GM23248 (cell line): ENCODE measurements at regions not wholly inside any gene's neighbourhood (a gene's known extent, or its start where the extent isn't known, plus 50 kb on each side); places are given as distances from the start of the nearest gene placed in this dataset.

ENCODE experiments used
- DNase-seq: peaks from one replicate; pipeline ENCODE4 v3.0.0-alpha.2; 2015
- H2AFZ ChIP-seq: fragments of 200-600 bp; sonication (generic); 2 replicates; pipeline ENCODE4 v1.6.1; 2016; ENCODE audit warnings: antibody characterized with exemption
- H3F3A ChIP-seq: fragments of 200-600 bp; sonication (generic); 2 replicates; pipeline ENCODE4 v1.6.1; 2016; ENCODE audit warnings: mild to moderate bottlenecking, antibody characterized with exemption, mixed run types; ENCODE audit not compliant: insufficient read depth
- H3K27ac ChIP-seq: fragments of 200-600 bp; sonication (generic); 2 replicates; pipeline ENCODE4 v1.5.1; 2016; ENCODE audit warnings: mild to moderate bottlenecking
- H3K27me3 ChIP-seq: fragments of 200-600 bp; sonication (generic); replicated peaks from 2 replicates; pipeline ENCODE4 v1.6.1; 2016; ENCODE audit warnings: mild to moderate bottlenecking; ENCODE audit not compliant: insufficient read depth
- H3K36me3 ChIP-seq: fragments of 200-600 bp; sonication (generic); 2 replicates; pipeline ENCODE4 v1.6.1; 2016; ENCODE audit warnings: low read depth, mild to moderate bottlenecking
- H3K4me1 ChIP-seq: fragments of 200-600 bp; sonication (generic); 2 replicates; pipeline ENCODE4 v1.6.1; 2016; ENCODE audit warnings: mild to moderate bottlenecking; ENCODE audit not compliant: insufficient read depth
- H3K4me2 ChIP-seq: fragments of 200-600 bp; sonication (generic); one replicate; pipeline ENCODE4 v1.6.1; 2016; ENCODE audit warnings: mild to moderate bottlenecking; ENCODE audit not compliant: unreplicated experiment
- H3K4me3 ChIP-seq: fragments of 200-600 bp; sonication (generic); 2 replicates; pipeline ENCODE4 v1.5.1; 2016; ENCODE audit warnings: mild to moderate bottlenecking
- H3K79me2 ChIP-seq: fragments of 200-600 bp; sonication (generic); 2 replicates; pipeline ENCODE4 v1.6.1; 2016; ENCODE audit warnings: mild to moderate bottlenecking; ENCODE audit not compliant: insufficient read depth
- H3K9ac ChIP-seq: fragments of 200-600 bp; sonication (generic); 2 replicates; pipeline ENCODE4 v1.6.1; 2016; ENCODE audit warnings: mild to moderate bottlenecking
- H3K9me2 ChIP-seq: fragments of 200-600 bp; sonication (generic); 2 replicates; pipeline ENCODE4 v1.6.1; 2016; ENCODE audit warnings: mixed run types, mild to moderate bottlenecking, moderate library complexity; ENCODE audit not compliant: insufficient read depth
- H3K9me3 ChIP-seq: fragments of 200-600 bp; sonication (generic); one replicate; pipeline ENCODE4 v1.6.1; 2017; ENCODE audit warnings: low read depth
- H4K20me1 ChIP-seq: fragments of 200-600 bp; sonication (generic); 2 replicates; pipeline ENCODE4 v1.6.0; 2016; ENCODE audit not compliant: insufficient read depth
- EZH2 ChIP-seq: fragments of 200-600 bp; sonication (generic); IDR thresholded peaks from 2 replicates; pipeline ENCODE4 v1.6.1; 2018; ENCODE audit warnings: antibody characterized with exemption, mild to moderate bottlenecking; ENCODE audit not compliant: insufficient read depth, poor library complexity, severe bottlenecking
- EZH2phosphoT487 ChIP-seq: fragments of 200-600 bp; sonication (generic); IDR thresholded peaks from 2 replicates; pipeline ENCODE4 v1.6.1; 2018; ENCODE audit warnings: antibody characterized with exemption, moderate library complexity, mild to moderate bottlenecking, low read depth; ENCODE audit not compliant: insufficient read depth
- WGBS, 2 experiments: methylation state at CpG; one replicate each; pipeline ENCODE4 v1.1.6; 2015 to 2017; ENCODE audit warnings: low lambda C conversion rate in 2 of 2, low coverage in 1 of 2; ENCODE audit errors: missing lambda C conversion rate in 2 of 2; 5-methylcytosine and 5-hydroxymethylcytosine counted together
- in situ Hi-C: fragments of 300-500 bp; cut with MboI; formaldehyde crosslinking; loops from 2 replicates; pipeline ENCODE4 v1.15.0; 2020

GRCh38 chr12:42010715-42011114, 134.0 kb downstream of the GXYLT1 start:
- Histone ChIP-seq H2AFZ (no peak overlapping the region), H3K9me3 (no peaks in the 10 kb centered on the region), H3K4me2 (no peak overlapping the region), H4K20me1 (no peaks in the 10 kb centered on the region), H3K27me3 (no peaks in the 10 kb centered on the region), H3K4me3 (no peak overlapping the region), H3K4me1 (no peaks in the 10 kb centered on the region), H3K36me3 (no peaks in the 10 kb centered on the region), H3K9me2 (no peaks in the 10 kb centered on the region), H3K9ac (no peak overlapping the region), H3F3A (no peaks in the 10 kb centered on the region), H3K79me2 (no peaks in the 10 kb centered on the region), H3K27ac (no peak overlapping the region)
- WGBS, 2 experiments: 12 to 17% methylated on average over 3 of the region's 3 CpGs
- in situ Hi-C loops: no loop called here
- TF ChIP-seq EZH2 (no peak), EZH2phosphoT487 (no peak)
- no peak for DNase-seq

DNA sequence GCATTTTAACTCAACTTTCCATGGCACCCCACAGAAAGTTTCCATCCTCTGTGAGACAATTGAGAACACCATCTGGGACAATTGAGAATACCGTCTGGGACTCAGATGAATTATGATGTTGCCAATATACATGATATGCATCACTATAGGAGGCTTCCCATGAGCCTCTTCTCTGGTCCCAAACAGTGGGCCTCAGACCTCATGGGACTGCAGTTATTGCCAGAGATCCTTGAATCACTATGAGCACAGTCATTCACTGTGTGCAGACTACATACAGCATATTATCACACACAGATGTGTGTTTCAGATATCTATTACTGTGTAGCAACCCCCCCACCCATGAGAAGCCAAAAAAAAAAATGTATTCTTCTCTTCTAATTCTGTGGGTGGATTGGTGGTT, 134.4 kb downstream of the GXYLT1 start:
- no peak overlapping the region for H3K27ac ChIP-seq
- in situ Hi-C loops: no loop called here
- no peaks in the 10 kb centered on the region for H4K20me1 ChIP-seq
- DNase-seq: no peak
- H3K4me2 ChIP-seq: no peak overlapping the region
- TF ChIP-seq EZH2phosphoT487 (no peak), EZH2 (no peak)
- H3K9ac ChIP-seq: no peak overlapping the region
- H3K27me3 ChIP-seq: no peaks in the 10 kb centered on the region; the same call in 1 of the 2 replicates
- no peaks in the 10 kb centered on the region for H3K36me3 ChIP-seq
- no peaks in the 10 kb centered on the region for H3F3A ChIP-seq
- no peaks in the 10 kb centered on the region for H3K79me2 ChIP-seq
- no peaks in the 10 kb centered on the region for H3K9me3 ChIP-seq
- no peak overlapping the region for H2AFZ ChIP-seq
- H3K4me1 ChIP-seq: no peaks in the 10 kb centered on the region
- H3K9me2 ChIP-seq: no peaks in the 10 kb centered on the region
- H3K4me3 ChIP-seq: no peak overlapping the region
- 36 to 59% methylated on average over 1 of the region's 1 CpG for WGBS, 2 experiments

- WGBS, 2 experiments: 51 to 55% methylated on average over 5 of the region's 5 CpGs
- TF ChIP-seq EZH2 (no peak), EZH2phosphoT487 (no peak)
- no peak overlapping the region for H3K9ac ChIP-seq
- H3K36me3 ChIP-seq: no peaks in the 10 kb centered on the region
- no peak overlapping the region for H2AFZ ChIP-seq
- no peak overlapping the region for H3K4me3 ChIP-seq
- H3K9me3 ChIP-seq: no peaks in the 10 kb centered on the region
- in situ Hi-C loops: no loop called here
- H3K4me2 ChIP-seq: no peak overlapping the region
- no peaks in the 10 kb centered on the region for H4K20me1 ChIP-seq
- H3K27ac ChIP-seq: no peak overlapping the region
- H3K4me1 ChIP-seq: no peaks in the 10 kb centered on the region
- H3K27me3 ChIP-seq: peaks cover 5% of the 10 kb centered on the region; the same call in 1 of the 2 replicates
- no peaks in the 10 kb centered on the region for H3K9me2 ChIP-seq
- no peaks in the 10 kb centered on the region for H3F3A ChIP-seq
- H3K79me2 ChIP-seq: no peaks in the 10 kb centered on the region
- DNase-seq: no peak
These were observed 135.7 kb downstream of the GXYLT1 start for GRCh38 chr12:42008996-42009395.

- no peaks in the 10 kb centered on the region for H4K20me1 ChIP-seq
- no peak overlapping the region for H3K27ac ChIP-seq
- no peak overlapping the region for H3K4me2 ChIP-seq
- in situ Hi-C loops: no loop called here
- DNase-seq: no peak
- no peaks in the 10 kb centered on the region for H3K79me2 ChIP-seq
- H3K36me3 ChIP-seq: no peaks in the 10 kb centered on the region
- H3K9me2 ChIP-seq: no peaks in the 10 kb centered on the region
- no peaks in the 10 kb centered on the region for H3K4me1 ChIP-seq
- no peak overlapping the region for H3K4me3 ChIP-seq
- H3K27me3 ChIP-seq: peaks cover 5% of the 10 kb centered on the region; the same call in 1 of the 2 replicates
- H2AFZ ChIP-seq: no peak overlapping the region
- H3K9ac ChIP-seq: no peak overlapping the region
- TF ChIP-seq EZH2 (no peak), EZH2phosphoT487 (no peak)
- WGBS, 2 experiments: 64 to 87% methylated on average over 1 of the region's 1 CpG
- H3K9me3 ChIP-seq: no peaks in the 10 kb centered on the region
- no peaks in the 10 kb centered on the region for H3F3A ChIP-seq
These were observed 141.6 kb downstream of the GXYLT1 start for GRCh38 chr12:42003031-42003430.

DNA sequence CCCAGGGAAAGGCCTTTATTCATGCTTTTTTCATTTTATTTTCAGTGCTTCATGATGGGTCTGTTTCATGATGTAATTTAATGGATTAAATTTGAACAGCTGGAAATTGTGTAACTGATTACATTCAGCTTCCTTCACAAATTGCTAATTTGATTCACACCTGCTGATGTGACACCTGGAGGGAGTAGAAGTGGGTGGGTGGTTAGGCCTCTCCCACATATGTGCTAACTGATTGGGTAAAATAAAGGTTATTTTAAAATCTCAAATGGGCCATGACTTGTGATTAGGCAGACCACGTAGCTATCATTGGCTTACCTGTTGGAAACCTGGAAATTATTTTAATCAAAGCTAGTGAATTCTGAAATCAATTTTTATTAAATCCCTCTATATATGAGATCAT, 142.1 kb downstream of the GXYLT1 start:
- Histone ChIP-seq H3K4me1 (no peaks in the 10 kb centered on the region), H3K9me3 (no peaks in the 10 kb centered on the region), H3K9me2 (no peaks in the 10 kb centered on the region), H3K79me2 (no peaks in the 10 kb centered on the region), H3K27me3 (peaks cover 5% of the 10 kb centered on the region; the same call in 1 of the 2 replicates), H2AFZ (no peak overlapping the region), H4K20me1 (no peaks in the 10 kb centered on the region), H3K27ac (no peak overlapping the region), H3K9ac (no peak overlapping the region), H3K36me3 (no peaks in the 10 kb centered on the region), H3F3A (no peaks in the 10 kb centered on the region), H3K4me3 (no peak overlapping the region), H3K4me2 (no peak overlapping the region)
- TF ChIP-seq EZH2 (no peak), EZH2phosphoT487 (no peak)
- WGBS, 2 experiments: 49 to 52% methylated on average over 1 of the region's 1 CpG
- in situ Hi-C loops: no loop called here
- no peak for DNase-seq
